Activated T-cell treated with anti-CD3 and anti-CD28 coated beads, Interleukin-2, amount 50 U/mL, for 1 hour (primary cell): ENCODE measurements at regions not wholly inside any gene's neighbourhood (a gene's known extent, or its start where the extent isn't known, plus 50 kb on each side); places are given as distances from the start of the nearest gene placed in this dataset.
"Not testable (repeated sequence)": the region's sequence is repeated elsewhere in the genome, so short reads cannot be mapped to it uniquely, and the experiment has no call there.

Source experiments
- DNase-seq: peaks from one replicate; pipeline ENCODE4 v3.0.0-alpha.2; 2020

- DNase-seq = no peak
Observed at GRCh38 chr3:193909387-193909786, 226.6 kb upstream of the HES1 start.

GRCh38 chr3:193910310-193910709, 225.6 kb upstream of the HES1 start:
- DNase-seq = no peak

- no peak for DNase-seq
Observed at GRCh38 chr3:193910886-193911738, 224.8 kb upstream of the HES1 start.

GRCh38 chr3:193911784-193912340, 224.1 kb upstream of the HES1 start:
- DNase-seq = no peak

- DNase-seq = no peak
Observed at GRCh38 chr3:193912621-193913178, 223.2 kb upstream of the HES1 start.

- no peak for DNase-seq
Observed at GRCh38 chr3:193914602-193915001, 221.3 kb upstream of the HES1 start.

GRCh38 chr3:193915099-193915498, 220.8 kb upstream of the HES1 start:
- no peak for DNase-seq

GRCh38 chr3:193915613-193916012, 220.3 kb upstream of the HES1 start:
- DNase-seq = no peak

- DNase-seq = no peak
Observed at GRCh38 chr3:193917158-193917557, 218.8 kb upstream of the HES1 start.

- no peak for DNase-seq
Observed at GRCh38 chr3:193921465-193921864, 214.5 kb upstream of the HES1 start.

GRCh38 chr3:193922034-193922774, 213.7 kb upstream of the HES1 start:
- DNase-seq = no peak

GRCh38 chr3:193923958-193924357, 212.0 kb upstream of the HES1 start:
- DNase-seq = not testable (repeated sequence)

- not testable (repeated sequence) for DNase-seq
Observed at GRCh38 chr3:193926071-193926470, 209.9 kb upstream of the HES1 start.

GRCh38 chr3:193927413-193928206, 208.3 kb upstream of the HES1 start:
- DNase-seq = not testable (repeated sequence)

- DNase-seq = no peak
Observed at GRCh38 chr3:193928354-193929209, 207.4 kb upstream of the HES1 start.

- no peak for DNase-seq
Observed at GRCh38 chr3:193929373-193929772, 206.6 kb upstream of the HES1 start.

- no peak for DNase-seq
Observed at GRCh38 chr3:193929921-193930646, 205.9 kb upstream of the HES1 start.

GRCh38 chr3:193932136-193932535, 203.8 kb upstream of the HES1 start:
- DNase-seq = no peak

- no peak for DNase-seq
Observed at GRCh38 chr3:193932576-193932975, 203.4 kb upstream of the HES1 start.

GRCh38 chr3:193933451-193933850, 202.5 kb upstream of the HES1 start:
- DNase-seq = no peak

- no peak for DNase-seq
Observed at GRCh38 chr3:193935916-193936315, 200.0 kb upstream of the HES1 start.
